SK-N-SH (cell line): ENCODE measurements at regions not wholly inside any gene's neighbourhood (a gene's known extent, or its start where the extent isn't known, plus 50 kb on each side); places are given as distances from the start of the nearest gene placed in this dataset.

ENCODE experiments used
- CTCF ChIA-PET: fragments of 300-600, 350-600 bp; formaldehyde crosslinking; extraction: SDS; loops from one replicate; lab custom pipeline; 2021; lab: Yijun Ruan, JAX
- POLR2A ChIA-PET: fragments of 350-600 bp; sonication (Branson Sonifier 250); formaldehyde crosslinking; extraction: SDS; loops from one replicate; lab custom pipeline; 2020; ENCODE audit warnings: antibody characterized with exemption, inconsistent platforms; lab: Yijun Ruan, JAX
- DNase-seq: peaks from one replicate; pipeline ENCODE4 v3.0.0; 2012
- H2AFZ ChIP-seq: fragments of 200-600 bp; sonication (generic); 2 replicates; pipeline ENCODE4 v1.8.1; 2016; ENCODE audit warnings: antibody characterized with exemption, mild to moderate bottlenecking, low read depth
- H3F3A ChIP-seq: fragments of 200-600 bp; sonication (generic); replicated peaks from 2 replicates; pipeline ENCODE3; 2016; ENCODE audit warnings: antibody characterized with exemption, mild to moderate bottlenecking; ENCODE audit not compliant: insufficient read depth
- H3K27ac ChIP-seq, 2 experiments: fragments of 200-500 bp in 1 of 2; fragments of 200-600 bp in 1 of 2; sonication (Bioruptor generic) in 1 of 2; sonication (generic), shearing (Covaris generic) in 1 of 2; 2 replicates each; pipeline versions ENCODE4 v1.5.1 to v1.6.1; 2014 to 2016; ENCODE audit warnings: low read depth in 2 of 2, inconsistent platforms in 1 of 2, low read length in 1 of 2, mild to moderate bottlenecking in 1 of 2, mixed read lengths in 1 of 2
- H3K27me3 ChIP-seq: fragments of 200-600 bp; sonication (generic), shearing (Covaris generic); 2 replicates; pipeline ENCODE4 v1.6.1; 2016; ENCODE audit warnings: mixed run types; ENCODE audit not compliant: insufficient read depth
- H3K36me3 ChIP-seq, 2 experiments: fragments of 200-500 bp in 1 of 2; fragments of 200-600 bp in 1 of 2; sonication (Bioruptor generic) in 1 of 2; sonication (generic) in 1 of 2; replicated peaks in 1 of 2; 2 replicates each; pipeline versions ENCODE3 to v1.5.1; 2014 to 2016; ENCODE audit warnings: low read length in 1 of 2, mild to moderate bottlenecking in 1 of 2; ENCODE audit not compliant: insufficient read depth in 2 of 2, control insufficient read depth in 1 of 2
- H3K4me1 ChIP-seq, 2 experiments: fragments of 200-500 bp in 1 of 2; fragments of 200-600 bp in 1 of 2; sonication (Bioruptor generic) in 1 of 2; sonication (generic), shearing (Covaris generic) in 1 of 2; 2 replicates each; pipeline versions ENCODE4 v1.5.1 to v1.6.1; 2014 to 2016; ENCODE audit warnings: low read depth in 1 of 2, low read length in 1 of 2, mixed run types in 1 of 2; ENCODE audit not compliant: insufficient read depth in 2 of 2, control insufficient read depth in 1 of 2
- H3K4me2 ChIP-seq: fragments of 200-600 bp; sonication (generic), shearing (Covaris generic); 2 replicates; pipeline ENCODE4 v1.6.1; 2017; ENCODE audit warnings: mixed run types
- H3K4me3 ChIP-seq, 2 experiments: fragments of 200-500 bp in 1 of 2; fragments of 200-600 bp in 1 of 2; sonication (Bioruptor generic) in 1 of 2; sonication (generic), shearing (Covaris generic) in 1 of 2; 2 replicates each; pipeline versions ENCODE4 v1.5.1 to v1.8.1; 2014 to 2016; ENCODE audit warnings: low read depth in 2 of 2, inconsistent platforms in 1 of 2, low read length in 1 of 2, mild to moderate bottlenecking in 1 of 2, mixed read lengths in 1 of 2, moderate library complexity in 1 of 2
- H3K79me2 ChIP-seq: fragments of 200-600 bp; sonication (generic); 2 replicates; pipeline ENCODE4 v1.8.1; 2017; ENCODE audit warnings: mild to moderate bottlenecking; ENCODE audit not compliant: insufficient read depth
- H3K9ac ChIP-seq: fragments of 200-600 bp; sonication (generic); 2 replicates; pipeline ENCODE4 v1.6.1; 2017; ENCODE audit warnings: mixed run types
- H3K9me2 ChIP-seq: fragments of 200-600 bp; sonication (generic); 2 replicates; pipeline ENCODE4 v1.6.1; 2017; ENCODE audit warnings: mixed run types
- H3K9me3 ChIP-seq: fragments of 200-600 bp; sonication (generic); 2 replicates; pipeline ENCODE4 v1.6.1; 2017; ENCODE audit warnings: mixed run types, mild to moderate bottlenecking, moderate library complexity
- H4K20me1 ChIP-seq: fragments of 200-600 bp; sonication (generic); 2 replicates; pipeline ENCODE4 v1.6.1; 2017; ENCODE audit warnings: mild to moderate bottlenecking, mixed run types; ENCODE audit not compliant: insufficient read depth
- FOSL2 ChIP-seq: IDR thresholded peaks from 2 replicates; pipeline ENCODE4 v1.4.0; 2012; ENCODE audit warnings: low read depth, mild to moderate bottlenecking, moderate library complexity, borderline replicate concordance
- FOXJ3 ChIP-seq: sonication (generic); formaldehyde crosslinking; IDR thresholded peaks from 2 replicates; pipeline ENCODE4 v1.5.1; 2020; ENCODE audit warnings: mild to moderate bottlenecking, missing genetic modification reagents
- GABPA ChIP-seq: IDR thresholded peaks from 2 replicates; pipeline ENCODE4 v1.4.0; 2012; ENCODE audit warnings: low read depth, mild to moderate bottlenecking
- GATA2 ChIP-seq: sonication (generic); formaldehyde crosslinking; IDR thresholded peaks from 2 replicates; pipeline ENCODE4 v1.5.0; 2020; ENCODE audit warnings: mild to moderate bottlenecking, missing genetic modification reagents
- MXI1 ChIP-seq: IDR thresholded peaks from 2 replicates; pipeline ENCODE4 v1.6.1; 2012; ENCODE audit warnings: mild to moderate bottlenecking, low read depth, low read length, improper control_type of control experiment
- RXRA ChIP-seq: IDR thresholded peaks from 2 replicates; pipeline ENCODE4 v1.4.0; 2012; ENCODE audit warnings: low read depth, mild to moderate bottlenecking, borderline replicate concordance
- SMC3 ChIP-seq: IDR thresholded peaks from 2 replicates; pipeline ENCODE4 v1.6.1; 2012; ENCODE audit warnings: low read depth, low read length, improper control_type of control experiment
- USF1 ChIP-seq: IDR thresholded peaks from 2 replicates; pipeline ENCODE4 v1.4.0; 2012; ENCODE audit warnings: low read depth, borderline replicate concordance
- YY1 ChIP-seq: IDR thresholded peaks from 2 replicates; pipeline ENCODE4 v1.4.0; 2012; ENCODE audit warnings: low read depth, mild to moderate bottlenecking
- WGBS: methylation state at CpG from one replicate; pipeline ENCODE4 v1.1.6; 2017; ENCODE audit warnings: low lambda C conversion rate; 5-methylcytosine and 5-hydroxymethylcytosine counted together
- TF ChIP-seq, protein P1 (sequence below): IDR thresholded peaks from 2 replicates; pipeline ENCODE4 v1.4.0; 2012; ENCODE audit warnings: low read depth, borderline replicate concordance

DNA sequence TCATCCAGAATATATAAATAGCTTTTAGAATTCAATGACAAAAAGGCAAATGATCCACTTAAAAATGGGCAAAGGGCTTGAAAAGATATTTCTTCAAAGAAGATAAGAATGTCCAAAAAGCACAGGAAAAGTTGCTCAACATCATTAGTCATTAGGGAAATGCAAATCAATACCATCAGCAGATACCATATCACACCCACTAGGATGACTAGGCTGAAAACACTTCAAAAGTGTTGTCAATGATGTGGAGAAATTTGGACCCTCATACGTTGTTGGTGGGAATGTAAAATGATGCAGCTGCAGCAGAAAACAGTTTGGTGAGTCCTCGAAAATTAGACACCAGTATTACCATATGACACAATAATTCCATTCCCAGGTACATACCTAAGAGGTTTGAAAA, 303.6 kb upstream of the SLC35B3 start:
- ChIA-PET CTCF (no interaction called here), POLR2A (no interaction called here)
- Histone ChIP-seq H3K9ac (no peak overlapping the region), H3K4me3 (no peak overlapping the region), H3K4me2 (no peak overlapping the region), H3K27me3 (no peaks in the 10 kb centered on the region), H3K9me2 (no peaks in the 10 kb centered on the region), H4K20me1 (no peaks in the 10 kb centered on the region), H3F3A (no peaks in the 10 kb centered on the region), H2AFZ (no peak overlapping the region)
- DNase-seq: no peak
- WGBS: 0% methylated on average over 2 of the region's 2 CpGs
- TF ChIP-seq RXRA (no peak), YY1 (no peak), USF1 (no peak), FOSL2 (no peak), FOXJ3 (CRISPR knock-in tag) (no peak), MXI1 (no peak), GATA2 (CRISPR knock-in tag) (no peak), GABPA (no peak)
- TF ChIP-seq, all 33 proteins: peak for 0
- Histone ChIP-seq H3K27ac (no peak overlapping the region), H3K36me3 (no peaks in the 10 kb centered on the region), H3K79me2 (no peaks in the 10 kb centered on the region), H3K4me1 (no peaks in the 10 kb centered on the region; a peak in 1 of 4 replicates), H3K9me3 (no peaks in the 10 kb centered on the region)

GRCh38 chr6:8736156-8736895, 301.0 kb upstream of the SLC35B3 start:
- POLR2A ChIA-PET: no interaction called here
- H3F3A ChIP-seq: no peaks in the 10 kb centered on the region
- no peak overlapping the region for H3K4me2 ChIP-seq
- H3K9me2 ChIP-seq: no peaks in the 10 kb centered on the region
- H3K36me3 ChIP-seq: no peaks in the 10 kb centered on the region
- CTCF ChIA-PET: no interaction called here
- no peak overlapping the region for H2AFZ ChIP-seq
- WGBS: 10% methylated on average over 7 of the region's 7 CpGs
- TF ChIP-seq, protein P1, sequence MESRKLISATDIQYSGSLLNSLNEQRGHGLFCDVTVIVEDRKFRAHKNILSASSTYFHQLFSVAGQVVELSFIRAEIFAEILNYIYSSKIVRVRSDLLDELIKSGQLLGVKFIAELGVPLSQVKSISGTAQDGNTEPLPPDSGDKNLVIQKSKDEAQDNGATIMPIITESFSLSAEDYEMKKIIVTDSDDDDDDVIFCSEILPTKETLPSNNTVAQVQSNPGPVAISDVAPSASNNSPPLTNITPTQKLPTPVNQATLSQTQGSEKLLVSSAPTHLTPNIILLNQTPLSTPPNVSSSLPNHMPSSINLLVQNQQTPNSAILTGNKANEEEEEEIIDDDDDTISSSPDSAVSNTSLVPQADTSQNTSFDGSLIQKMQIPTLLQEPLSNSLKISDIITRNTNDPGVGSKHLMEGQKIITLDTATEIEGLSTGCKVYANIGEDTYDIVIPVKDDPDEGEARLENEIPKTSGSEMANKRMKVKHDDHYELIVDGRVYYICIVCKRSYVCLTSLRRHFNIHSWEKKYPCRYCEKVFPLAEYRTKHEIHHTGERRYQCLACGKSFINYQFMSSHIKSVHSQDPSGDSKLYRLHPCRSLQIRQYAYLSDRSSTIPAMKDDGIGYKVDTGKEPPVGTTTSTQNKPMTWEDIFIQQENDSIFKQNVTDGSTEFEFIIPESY: no peak
- no peak for TF ChIP-seq SMC3
- TF ChIP-seq GABPA: no peak
- H3K27me3 ChIP-seq: no peaks in the 10 kb centered on the region
- no peak for DNase-seq
- H3K9ac ChIP-seq: no peak overlapping the region
- no peak overlapping the region for H3K27ac ChIP-seq
- no peak overlapping the region for H3K4me3 ChIP-seq
- H3K79me2 ChIP-seq: no peaks in the 10 kb centered on the region
- no peaks in the 10 kb centered on the region; a peak in 1 of 4 replicates for H3K4me1 ChIP-seq
- no peaks in the 10 kb centered on the region for H3K9me3 ChIP-seq
- no peaks in the 10 kb centered on the region for H4K20me1 ChIP-seq
